ENCODE measurements at regions not wholly inside any gene's neighbourhood (a gene's known extent, or its start where the extent isn't known, plus 50 kb on each side); places are given as distances from the start of the nearest gene placed in this dataset.

DNA sequence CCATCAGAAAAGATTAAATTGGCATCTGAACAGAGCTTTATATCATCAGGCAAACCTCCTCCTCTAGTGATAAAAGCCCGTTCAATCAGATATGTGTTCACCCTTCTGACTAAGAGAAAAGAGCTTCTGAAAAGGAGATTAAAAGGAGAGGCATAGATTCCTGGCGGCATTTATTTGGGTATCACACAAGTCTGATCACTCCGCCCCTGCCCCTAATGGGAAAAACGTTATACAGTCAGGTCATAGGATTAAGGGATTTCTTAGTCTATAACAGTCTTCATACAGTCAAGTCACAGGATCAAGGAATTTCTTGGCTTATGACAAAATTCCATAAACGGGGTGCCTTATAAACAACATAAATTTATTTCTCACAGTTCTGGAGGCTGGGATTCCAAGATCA, 295.4 kb upstream of the SATB1 start:
- TF ChIP-seq, protein P1, sequence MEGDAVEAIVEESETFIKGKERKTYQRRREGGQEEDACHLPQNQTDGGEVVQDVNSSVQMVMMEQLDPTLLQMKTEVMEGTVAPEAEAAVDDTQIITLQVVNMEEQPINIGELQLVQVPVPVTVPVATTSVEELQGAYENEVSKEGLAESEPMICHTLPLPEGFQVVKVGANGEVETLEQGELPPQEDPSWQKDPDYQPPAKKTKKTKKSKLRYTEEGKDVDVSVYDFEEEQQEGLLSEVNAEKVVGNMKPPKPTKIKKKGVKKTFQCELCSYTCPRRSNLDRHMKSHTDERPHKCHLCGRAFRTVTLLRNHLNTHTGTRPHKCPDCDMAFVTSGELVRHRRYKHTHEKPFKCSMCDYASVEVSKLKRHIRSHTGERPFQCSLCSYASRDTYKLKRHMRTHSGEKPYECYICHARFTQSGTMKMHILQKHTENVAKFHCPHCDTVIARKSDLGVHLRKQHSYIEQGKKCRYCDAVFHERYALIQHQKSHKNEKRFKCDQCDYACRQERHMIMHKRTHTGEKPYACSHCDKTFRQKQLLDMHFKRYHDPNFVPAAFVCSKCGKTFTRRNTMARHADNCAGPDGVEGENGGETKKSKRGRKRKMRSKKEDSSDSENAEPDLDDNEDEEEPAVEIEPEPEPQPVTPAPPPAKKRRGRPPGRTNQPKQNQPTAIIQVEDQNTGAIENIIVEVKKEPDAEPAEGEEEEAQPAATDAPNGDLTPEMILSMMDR (IDR thresholded peaks at IDR 0.05; ENCODE audit: poor library complexity, severe bottlenecking): no peak
- H3K4me1 ChIP-seq (ENCODE audit: insufficient read depth, poor library complexity, severe bottlenecking): no peaks in the 10 kb centered on the region
- no peak overlapping the region for H3K27ac ChIP-seq (ENCODE audit: poor library complexity, severe bottlenecking)
- H3K9me3 ChIP-seq (ENCODE audit: severe bottlenecking): no peaks in the 10 kb centered on the region
- ATAC-seq (ENCODE audit: low read depth) (no peak), DNase-seq (ENCODE audit: low spot score) (no peak)
- H3K27me3 ChIP-seq (ENCODE audit: insufficient read depth, poor library complexity, severe bottlenecking): no peaks in the 10 kb centered on the region
- H3K4me3 ChIP-seq (ENCODE audit: severe bottlenecking): no peak overlapping the region
- H3K36me3 ChIP-seq (ENCODE audit: low read depth): no peaks in the 10 kb centered on the region

DNA sequence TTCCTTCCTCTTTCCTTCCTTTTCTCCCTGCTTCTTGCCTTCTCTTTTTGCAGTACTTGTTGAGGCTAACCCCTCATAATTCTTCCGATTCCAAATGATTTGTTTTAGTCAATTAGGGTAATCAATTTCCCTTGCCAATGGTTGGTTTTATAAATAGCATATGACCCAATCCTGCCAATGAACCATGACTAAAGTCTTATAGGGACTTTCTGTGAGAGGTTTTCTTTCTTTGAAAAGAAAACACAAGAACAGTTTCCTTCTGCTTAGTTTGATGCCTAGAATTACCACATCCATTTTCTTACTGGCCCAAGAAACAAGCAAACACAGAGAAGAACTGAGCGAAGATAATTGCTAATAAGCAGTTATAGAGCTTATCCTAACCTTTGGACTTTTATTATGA, 292.5 kb upstream of the SATB1 start:
- ATAC-seq (ENCODE audit: low read depth) (no peak), DNase-seq (ENCODE audit: low spot score) (no peak)
- Histone ChIP-seq H3K27me3 (ENCODE audit: insufficient read depth, poor library complexity, severe bottlenecking) (no peaks in the 10 kb centered on the region), H3K36me3 (ENCODE audit: low read depth) (no peaks in the 10 kb centered on the region), H3K27ac (ENCODE audit: poor library complexity, severe bottlenecking) (no peak overlapping the region), H3K4me3 (ENCODE audit: severe bottlenecking) (no peak overlapping the region), H3K4me1 (ENCODE audit: insufficient read depth, poor library complexity, severe bottlenecking) (no peaks in the 10 kb centered on the region), H3K9me3 (ENCODE audit: severe bottlenecking) (no peaks in the 10 kb centered on the region)
- TF ChIP-seq, protein P1 (IDR thresholded peaks at IDR 0.05; ENCODE audit: poor library complexity, severe bottlenecking): no peak

DNA sequence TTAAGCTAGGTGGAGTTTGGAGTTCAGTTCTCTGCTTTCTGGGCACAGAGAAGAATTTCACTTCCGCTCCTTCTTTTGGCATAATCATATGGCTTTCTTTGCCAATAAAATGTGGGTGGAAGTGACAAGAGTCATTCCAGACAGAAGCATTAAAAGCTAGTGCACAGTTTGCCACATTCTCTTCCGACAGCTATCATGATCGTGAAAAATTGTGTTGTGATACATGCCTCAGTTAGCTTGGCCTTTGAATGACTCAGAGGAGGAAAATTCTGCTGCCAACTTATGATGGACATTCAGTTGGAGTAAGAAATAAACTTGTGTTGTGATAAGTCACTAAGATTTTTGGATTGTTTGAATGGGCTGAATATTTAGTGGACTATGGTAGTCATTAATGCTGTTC, 291.7 kb upstream of the SATB1 start:
- Histone ChIP-seq H3K4me1 (ENCODE audit: insufficient read depth, poor library complexity, severe bottlenecking) (no peaks in the 10 kb centered on the region), H3K27me3 (ENCODE audit: insufficient read depth, poor library complexity, severe bottlenecking) (no peaks in the 10 kb centered on the region), H3K9me3 (ENCODE audit: severe bottlenecking) (no peaks in the 10 kb centered on the region), H3K27ac (ENCODE audit: poor library complexity, severe bottlenecking) (no peak overlapping the region), H3K4me3 (ENCODE audit: severe bottlenecking) (no peak overlapping the region), H3K36me3 (ENCODE audit: low read depth) (no peaks in the 10 kb centered on the region)
- TF ChIP-seq, protein P1 (IDR thresholded peaks at IDR 0.05; ENCODE audit: poor library complexity, severe bottlenecking): no peak
- DNase-seq (ENCODE audit: low spot score): no peak
- ATAC-seq (ENCODE audit: low read depth): no peak

DNA sequence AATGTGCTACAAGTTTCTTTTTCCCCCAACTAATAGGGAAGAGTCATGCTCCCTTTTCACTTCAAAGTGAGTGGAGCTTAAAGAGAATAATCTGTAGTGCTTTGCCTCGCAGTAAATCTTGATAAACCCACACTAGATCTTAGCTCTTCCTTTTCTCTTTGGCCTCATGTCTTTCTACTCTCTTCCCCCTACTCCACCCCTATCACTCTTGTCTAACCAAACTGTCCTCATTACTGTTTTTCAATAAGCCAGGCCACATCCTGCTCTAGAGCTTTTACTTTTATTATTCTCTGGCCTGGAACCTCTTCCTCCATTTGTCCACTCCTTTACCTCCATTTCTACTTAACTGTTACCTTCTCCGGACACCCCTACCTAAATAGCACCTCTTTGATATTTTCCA, 291.0 kb upstream of the SATB1 start:
- Histone ChIP-seq H3K36me3 (ENCODE audit: low read depth) (no peaks in the 10 kb centered on the region), H3K4me1 (ENCODE audit: insufficient read depth, poor library complexity, severe bottlenecking) (no peaks in the 10 kb centered on the region), H3K9me3 (ENCODE audit: severe bottlenecking) (peaks cover 2% of the 10 kb centered on the region), H3K4me3 (ENCODE audit: severe bottlenecking) (no peak overlapping the region), H3K27ac (ENCODE audit: poor library complexity, severe bottlenecking) (no peak overlapping the region), H3K27me3 (ENCODE audit: insufficient read depth, poor library complexity, severe bottlenecking) (no peaks in the 10 kb centered on the region)
- DNase-seq (ENCODE audit: low spot score) (no peak), ATAC-seq (ENCODE audit: low read depth) (no peak)
- TF ChIP-seq, protein P1 (IDR thresholded peaks at IDR 0.05; ENCODE audit: poor library complexity, severe bottlenecking): no peak

DNA sequence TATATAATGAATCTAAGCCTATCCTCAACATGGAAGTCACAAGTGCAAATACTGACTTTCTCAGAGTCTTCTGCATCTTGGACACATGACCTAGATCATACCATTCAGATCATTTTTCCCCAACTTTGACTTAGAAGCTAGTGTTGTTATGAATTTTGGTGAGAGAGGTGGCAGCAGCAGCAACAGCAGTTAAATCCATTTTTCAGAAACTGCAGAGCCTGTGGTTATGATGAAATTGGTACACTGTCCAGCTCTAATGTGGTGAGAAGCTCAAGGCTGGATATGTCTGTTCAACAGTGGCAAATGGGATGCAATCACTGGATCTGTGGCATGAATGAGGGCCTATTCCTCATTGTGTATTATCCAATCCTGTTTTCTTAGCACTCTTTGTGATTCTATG, 290.1 kb upstream of the SATB1 start:
- DNase-seq (ENCODE audit: low spot score) (no peak), ATAC-seq (ENCODE audit: low read depth) (no peak)
- Histone ChIP-seq H3K27ac (ENCODE audit: poor library complexity, severe bottlenecking) (no peak overlapping the region), H3K27me3 (ENCODE audit: insufficient read depth, poor library complexity, severe bottlenecking) (no peaks in the 10 kb centered on the region), H3K4me3 (ENCODE audit: severe bottlenecking) (no peak overlapping the region), H3K4me1 (ENCODE audit: insufficient read depth, poor library complexity, severe bottlenecking) (no peaks in the 10 kb centered on the region), H3K36me3 (ENCODE audit: low read depth) (no peaks in the 10 kb centered on the region), H3K9me3 (ENCODE audit: severe bottlenecking) (peaks cover 2% of the 10 kb centered on the region)
- TF ChIP-seq, protein P1 (IDR thresholded peaks at IDR 0.05; ENCODE audit: poor library complexity, severe bottlenecking): no peak

All from RWPE2 (cell line).